Mucosa of gallbladder (tissue), 1 donor: ENCODE measurements at regions not wholly inside any gene's neighbourhood (a gene's known extent, or its start where the extent isn't known, plus 50 kb on each side); places are given as distances from the start of the nearest gene placed in this dataset.
"Not testable (repeated sequence)": the region's sequence is repeated elsewhere in the genome, so short reads cannot be mapped to it uniquely, and the experiment has no call there.

Experiments used
- DNase-seq: peaks from one replicate; pipeline ENCODE4 v3.0.0-alpha.2; 2020; ENCODE audit warnings: low spot score
- donor health status: DM: no; HTN: no; CAD: no.

DNA sequence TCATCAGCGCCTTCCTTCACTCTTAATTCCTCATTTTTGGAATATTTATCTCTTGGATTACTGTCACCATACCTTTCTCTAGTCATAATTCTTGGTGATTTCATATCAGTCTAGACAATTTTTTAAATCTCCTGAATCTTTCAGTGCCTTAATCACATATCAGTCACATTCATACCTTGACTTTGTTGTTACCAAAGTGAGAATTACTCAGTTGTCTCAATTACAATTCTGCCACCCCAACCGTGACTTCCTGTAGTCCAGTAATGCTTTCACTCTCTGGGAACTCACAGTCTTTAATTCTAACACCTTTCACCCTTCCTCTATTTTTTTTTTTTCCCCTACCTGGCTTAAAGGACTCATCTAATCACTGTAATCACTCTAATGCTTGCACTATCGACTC is 1275.3 kb upstream of the TENM3 start:
- DNase-seq, result no peak

- DNase-seq, result no peak
Measured at GRCh38 chr4:180973894-180974293, 1269.3 kb upstream of the TENM3 start.

DNA sequence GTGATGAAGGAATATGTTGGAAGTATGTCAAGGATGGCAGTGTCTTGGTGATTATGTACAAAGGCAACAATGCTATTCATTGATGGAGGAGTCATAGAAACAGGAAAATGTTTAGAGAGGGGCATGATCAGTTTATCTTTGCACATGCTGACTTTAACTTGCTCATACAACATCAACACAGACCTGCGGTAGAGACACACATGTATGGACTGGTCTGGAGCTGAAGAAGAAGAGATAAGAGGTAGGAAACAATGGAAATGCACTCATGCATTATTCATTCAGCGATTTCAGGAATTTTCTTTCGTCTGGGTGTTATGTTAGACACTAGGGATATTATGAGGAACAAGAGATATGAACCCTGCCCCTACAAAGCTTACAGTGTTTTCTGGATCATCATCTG is 1252.3 kb upstream of the TENM3 start:
- DNase-seq, result no peak

DNA sequence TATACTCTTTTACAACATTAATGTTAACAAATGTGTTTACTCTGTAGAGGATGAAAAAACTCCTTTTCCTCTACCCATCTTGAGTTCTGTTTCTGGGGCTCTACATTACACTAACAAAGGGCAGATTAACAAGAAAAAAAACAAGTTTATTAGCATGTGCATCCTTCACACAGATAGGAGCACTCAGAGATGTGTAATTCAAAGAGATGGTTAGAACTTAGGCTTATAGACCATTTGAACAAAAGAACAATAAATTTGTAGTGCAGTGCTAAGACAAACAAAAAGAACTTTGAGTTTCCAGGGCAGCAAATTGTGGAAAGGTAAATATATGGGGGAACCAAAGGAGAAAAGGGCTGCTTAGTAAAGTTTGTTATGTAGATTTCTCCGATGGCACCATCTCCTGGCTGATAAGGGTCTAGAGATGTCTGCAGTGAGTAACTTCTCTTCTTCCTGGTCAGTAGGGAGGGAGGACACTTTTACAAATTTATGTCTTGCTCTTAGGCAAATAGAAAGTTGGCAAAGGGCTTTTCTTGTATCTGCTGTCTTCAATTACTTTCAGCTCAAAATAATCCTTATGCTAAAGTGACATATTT is 1249.9 kb upstream of the TENM3 start:
- DNase-seq, result no peak

- DNase-seq, result no peak
Measured at GRCh38 chr4:180994722-180995121, 1248.5 kb upstream of the TENM3 start.

GRCh38 chr4:180999217-180999616 is 1244.0 kb upstream of the TENM3 start:
- no peak for DNase-seq

- DNase-seq, result no peak
Measured at GRCh38 chr4:181004056-181004455, 1239.1 kb upstream of the TENM3 start.

DNA sequence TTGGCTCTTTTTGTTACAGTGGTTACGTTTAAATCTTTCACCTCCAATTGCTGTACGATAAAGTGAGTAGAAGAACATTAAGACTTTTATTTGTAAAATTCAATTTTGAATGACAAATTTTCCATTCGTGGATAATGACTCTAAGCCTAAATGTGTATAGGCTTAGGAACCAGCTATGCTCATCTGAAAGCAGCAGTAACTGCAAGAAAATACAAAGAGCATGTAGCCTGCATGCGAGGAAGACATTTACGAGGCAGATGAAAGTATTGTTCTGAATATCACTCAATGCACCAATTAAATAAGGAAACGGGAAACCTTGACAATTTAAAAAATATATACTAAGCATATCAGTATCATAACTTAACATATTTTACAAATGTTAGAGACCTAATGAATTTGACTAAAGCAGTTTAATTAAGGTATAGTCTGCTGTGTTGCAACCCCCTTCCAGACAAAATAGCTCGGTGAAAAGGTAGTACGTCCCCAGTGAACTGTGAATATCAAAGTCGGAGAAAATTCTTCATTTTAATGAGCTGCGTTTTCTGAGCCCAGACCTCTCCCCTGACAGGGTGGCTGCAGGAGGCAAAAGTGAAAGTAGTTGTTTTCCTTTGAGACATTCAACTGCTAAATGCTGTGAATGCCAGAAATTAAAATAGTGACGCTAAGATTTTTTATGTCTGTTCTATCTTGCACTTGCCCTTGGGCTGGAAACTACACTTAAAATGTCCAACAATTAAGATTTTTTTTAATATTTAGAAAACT is 1236.5 kb upstream of the TENM3 start:
- DNase-seq, result no peak

GRCh38 chr4:181007751-181008150 is 1235.5 kb upstream of the TENM3 start:
- no peak for DNase-seq

DNA sequence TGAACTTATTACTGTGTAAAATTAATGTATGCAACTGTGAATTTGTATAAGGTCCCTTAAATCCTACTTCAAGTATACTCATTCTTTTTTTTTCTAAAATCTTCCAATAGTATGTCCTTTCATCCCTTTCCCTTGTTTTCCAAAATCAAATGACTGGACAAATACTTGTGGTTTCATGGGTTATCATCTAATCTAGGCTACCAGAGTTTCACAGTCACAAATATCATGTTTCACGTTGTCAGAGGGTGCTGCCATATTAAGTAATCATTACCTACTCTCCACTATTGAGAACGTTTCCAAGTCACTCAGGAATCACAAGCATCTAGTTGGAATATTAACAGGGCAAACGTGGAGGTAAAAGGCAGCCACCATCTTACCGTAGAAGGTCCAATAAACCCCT is 1235.0 kb upstream of the TENM3 start:
- DNase-seq, result no peak

- DNase-seq, result no peak
Measured at GRCh38 chr4:181013162-181013561, 1230.0 kb upstream of the TENM3 start.

DNA sequence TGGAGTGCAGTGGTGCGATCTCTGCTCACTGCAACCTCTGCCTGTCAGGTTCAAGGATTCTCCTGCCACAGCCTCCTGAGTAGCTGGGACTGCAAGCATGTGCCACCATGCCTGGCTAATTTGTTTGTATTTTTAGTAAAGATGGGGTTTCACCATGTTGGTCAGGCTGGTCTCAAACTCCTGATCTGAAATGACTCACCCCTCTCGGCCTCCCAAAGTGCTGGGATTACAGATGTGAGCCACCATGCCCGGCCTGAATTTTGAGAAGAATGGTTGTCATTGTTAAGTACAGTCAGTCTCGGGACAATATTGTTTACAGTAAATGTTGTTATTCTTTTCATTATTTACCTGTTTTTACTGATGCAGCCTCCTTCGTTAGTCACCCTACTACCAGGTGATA is 1226.2 kb upstream of the TENM3 start:
- no peak for DNase-seq

DNA sequence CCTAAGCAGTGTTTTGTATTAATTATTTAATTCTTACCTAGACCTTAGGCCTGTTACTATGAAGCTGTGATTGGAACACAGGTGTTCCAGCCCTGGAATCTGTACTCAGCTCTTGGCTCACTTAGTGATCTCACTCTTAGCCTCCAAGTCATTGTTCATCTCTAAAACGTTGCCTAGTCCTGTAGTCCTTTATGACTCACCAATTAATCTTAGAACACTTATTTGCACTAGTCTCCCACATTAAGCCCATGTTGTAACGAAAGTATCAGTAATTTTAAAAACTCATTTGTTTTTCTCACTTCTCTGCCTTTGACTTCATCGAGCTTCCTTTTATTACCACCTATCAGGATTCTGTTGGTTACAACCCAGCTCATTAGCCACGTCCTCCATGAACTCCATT is 1224.7 kb upstream of the TENM3 start:
- no peak for DNase-seq

GRCh38 chr4:181018913-181019312 is 1224.3 kb upstream of the TENM3 start:
- DNase-seq, result no peak

GRCh38 chr4:181020456-181020855 is 1222.7 kb upstream of the TENM3 start:
- DNase-seq, result no peak

- DNase-seq, result no peak
Measured at GRCh38 chr4:181021213-181021612, 1222.0 kb upstream of the TENM3 start.

DNA sequence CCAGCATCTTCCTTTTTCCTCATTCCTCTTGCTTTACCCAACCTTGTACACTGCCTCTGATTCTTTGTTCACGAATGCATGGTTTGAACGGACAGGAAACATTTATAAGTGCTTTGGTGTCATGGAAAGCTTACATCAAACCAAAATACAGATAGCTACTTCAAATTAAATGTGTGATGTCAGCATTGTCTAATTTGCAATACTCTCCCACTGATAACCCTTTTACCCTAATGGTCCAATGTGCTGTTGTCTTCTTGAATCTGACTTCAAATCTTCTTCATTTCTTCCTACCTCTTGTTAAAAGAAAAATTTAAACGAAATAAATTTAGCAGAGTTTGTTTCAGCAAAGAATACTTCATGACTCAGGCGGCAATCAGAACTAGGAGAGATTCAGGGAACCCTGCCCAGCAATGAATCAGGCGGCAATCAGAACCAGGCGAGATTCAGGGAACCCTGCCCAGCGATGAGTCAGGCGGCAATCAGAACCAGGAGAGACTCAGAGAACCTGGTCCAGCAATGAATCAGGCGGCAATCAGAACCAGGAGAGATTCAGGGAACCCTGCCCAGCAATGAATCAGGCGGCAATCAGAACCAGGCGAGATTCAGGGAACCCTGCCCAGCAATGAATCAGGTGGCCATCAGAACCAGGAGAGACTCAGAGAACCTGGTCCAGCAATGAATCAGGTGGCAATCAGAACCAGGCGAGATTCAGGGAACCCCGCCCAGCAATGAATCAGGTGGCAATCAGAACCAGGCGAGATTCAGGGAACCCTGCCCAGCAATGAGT is 1212.9 kb upstream of the TENM3 start:
- not testable (repeated sequence) for DNase-seq

DNA sequence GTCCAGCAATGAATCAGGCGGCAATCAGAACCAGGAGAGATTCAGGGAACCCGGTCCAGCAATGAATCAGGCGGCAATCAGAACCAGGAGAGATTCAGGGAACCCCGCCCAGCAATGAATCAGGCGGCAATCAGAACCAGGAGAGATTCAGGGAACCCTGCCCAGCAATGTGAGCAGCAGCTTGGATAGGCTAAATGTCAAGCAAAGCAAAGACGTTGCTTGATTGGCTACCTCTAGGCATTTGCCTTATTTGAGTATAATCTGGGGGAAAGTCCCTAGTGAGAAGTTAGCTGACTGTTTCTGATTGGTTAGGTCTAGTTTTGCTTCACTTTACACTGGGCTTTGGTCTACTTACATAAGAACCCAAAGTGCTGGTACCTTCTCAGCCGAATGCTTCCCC is 1212.2 kb upstream of the TENM3 start:
- DNase-seq, result no peak

DNA sequence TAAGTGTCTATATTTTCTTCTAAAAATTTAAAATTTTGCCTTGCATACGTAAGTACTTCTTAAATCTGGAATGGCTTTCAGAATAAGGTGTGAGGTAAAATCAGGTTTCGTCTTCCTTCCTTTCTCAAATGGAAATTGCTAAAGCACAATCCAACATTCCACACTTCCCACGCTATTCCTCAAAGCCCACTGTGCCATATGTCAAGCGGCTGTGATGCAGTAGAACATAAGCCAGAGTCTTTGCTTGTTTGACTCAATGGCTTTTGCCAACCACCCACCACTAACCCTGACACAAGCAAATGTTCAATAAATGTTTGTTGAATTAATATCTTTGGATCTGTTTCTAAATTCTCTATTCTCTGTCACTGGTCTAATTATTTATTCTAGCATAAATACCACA is 1199.7 kb upstream of the TENM3 start:
- no peak for DNase-seq

DNA sequence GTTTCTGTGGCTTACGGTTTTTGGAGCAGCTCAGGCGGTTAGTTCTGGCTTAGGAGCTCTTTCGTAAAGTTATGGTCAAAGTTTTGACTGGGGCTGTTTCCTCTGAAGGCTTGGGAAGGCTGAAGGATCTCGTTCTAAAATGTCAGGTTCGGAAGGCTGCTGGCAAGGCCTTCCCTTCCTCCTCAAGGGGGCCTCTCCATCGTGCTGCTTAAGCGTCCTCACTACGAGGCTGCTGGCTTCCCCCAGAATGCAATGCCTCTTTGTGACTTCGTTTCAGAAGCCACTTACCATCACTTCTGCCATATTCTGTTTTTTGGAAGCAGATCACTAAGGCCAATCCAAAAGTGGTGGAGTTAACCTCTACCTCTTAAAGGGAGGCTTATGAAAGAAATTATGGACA is 1196.4 kb upstream of the TENM3 start:
- no peak for DNase-seq

DNA sequence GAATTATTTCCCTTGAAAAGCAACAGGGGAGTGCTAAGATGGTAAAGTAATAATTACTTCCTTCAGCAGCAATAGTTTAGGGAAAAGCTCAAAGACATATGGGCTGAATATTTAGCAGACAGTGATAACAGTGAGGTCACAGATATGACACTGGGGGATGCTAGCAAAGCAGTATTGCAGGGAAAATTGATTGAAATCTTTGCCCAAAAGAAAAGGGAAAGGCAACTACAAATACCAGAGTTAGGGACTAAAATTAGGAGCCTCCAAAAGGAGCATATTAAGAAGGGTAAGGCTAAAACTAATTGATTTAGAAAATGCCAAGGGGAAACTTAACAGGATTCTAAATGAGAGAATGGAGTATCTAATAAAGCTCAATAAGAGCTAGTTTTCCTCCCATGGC is 1191.3 kb upstream of the TENM3 start:
- DNase-seq, result no peak

- no peak for DNase-seq
Measured at GRCh38 chr4:181061787-181062186, 1181.4 kb upstream of the TENM3 start.

GRCh38 chr4:181063212-181063611 is 1180.0 kb upstream of the TENM3 start:
- no peak for DNase-seq
